Suprapubic skin (tissue), 4 donors: ENCODE measurements at regions not wholly inside any gene's neighbourhood (a gene's known extent, or its start where the extent isn't known, plus 50 kb on each side); places are given as distances from the start of the nearest gene placed in this dataset.

Experiments
- DNase-seq, 2 donors: peaks; one replicate each; pipeline ENCODE4 v3.0.0-alpha.2; 2019; ENCODE audit warnings: low spot score in 2 of 2
- H3K27ac ChIP-seq: fragments of 200-600 bp; sonication (generic); one replicate; pipeline ENCODE4 v1.5.1; 2019
- H3K27me3 ChIP-seq: fragments of 200-600 bp; sonication (generic); one replicate; pipeline ENCODE4 v1.5.1; 2019
- H3K36me3 ChIP-seq: fragments of 200-600 bp; sonication (generic); one replicate; pipeline ENCODE4 v1.5.1; 2019
- H3K4me1 ChIP-seq: fragments of 200-600 bp; sonication (generic); one replicate; pipeline ENCODE4 v1.5.1; 2019
- H3K4me3 ChIP-seq: fragments of 200-600 bp; sonication (generic); one replicate; pipeline ENCODE4 v1.5.1; 2019; ENCODE audit warnings: mild to moderate bottlenecking
- H3K9me3 ChIP-seq: fragments of 200-600 bp; sonication (generic); one replicate; pipeline ENCODE4 v1.5.1; 2019
- EP300 ChIP-seq: sonication (generic); formaldehyde crosslinking; IDR thresholded peaks from one replicate; pipeline ENCODE4 v1.6.1; 2017; ENCODE audit warnings: antibody characterized with exemption
- POLR2A ChIP-seq, 2 donors: fragments of 450-650 bp; IDR thresholded peaks; one replicate each; pipeline ENCODE4 v1.6.1; 2017; ENCODE audit warnings: antibody characterized with exemption in 2 of 2, mild to moderate bottlenecking in 2 of 2, moderate library complexity in 2 of 2
- POLR2AphosphoS5 ChIP-seq, 3 donors: sonication (generic); formaldehyde crosslinking; IDR thresholded peaks; one replicate each; pipeline ENCODE4 v1.6.1; 2017; ENCODE audit warnings: antibody characterized with exemption in 3 of 3
- WGBS: methylation state at CpG from one replicate; pipeline ENCODE4 v1.1.5; 2018; 5-methylcytosine and 5-hydroxymethylcytosine counted together
- TF ChIP-seq, protein P1 (sequence below), 2 donors: fragments of 200-600 bp in 1 of 2; fragments of 450-650 bp in 1 of 2; sonication (generic) in 1 of 2; IDR thresholded peaks; one replicate each; pipeline ENCODE4 v1.5.1; 2016 to 2019; ENCODE audit warnings: antibody characterized with exemption in 2 of 2, mild to moderate bottlenecking in 1 of 2, moderate library complexity in 1 of 2

GRCh38 chr4:105014635-105015034 lies 132.0 kb upstream of the TET2 start:
- no peak overlapping the region for H3K4me3 ChIP-seq
- no peaks in the 10 kb centered on the region for H3K27me3 ChIP-seq
- H3K36me3 ChIP-seq, result no peaks in the 10 kb centered on the region
- WGBS, result 71% methylated on average over 4 of the region's 4 CpGs
- TF ChIP-seq POLR2A (IDR thresholded peaks at IDR 0.05) (no peak), EP300 (no peak), POLR2AphosphoS5 (IDR thresholded peaks at IDR 0.05) (no peak)
- TF ChIP-seq, protein P1, sequence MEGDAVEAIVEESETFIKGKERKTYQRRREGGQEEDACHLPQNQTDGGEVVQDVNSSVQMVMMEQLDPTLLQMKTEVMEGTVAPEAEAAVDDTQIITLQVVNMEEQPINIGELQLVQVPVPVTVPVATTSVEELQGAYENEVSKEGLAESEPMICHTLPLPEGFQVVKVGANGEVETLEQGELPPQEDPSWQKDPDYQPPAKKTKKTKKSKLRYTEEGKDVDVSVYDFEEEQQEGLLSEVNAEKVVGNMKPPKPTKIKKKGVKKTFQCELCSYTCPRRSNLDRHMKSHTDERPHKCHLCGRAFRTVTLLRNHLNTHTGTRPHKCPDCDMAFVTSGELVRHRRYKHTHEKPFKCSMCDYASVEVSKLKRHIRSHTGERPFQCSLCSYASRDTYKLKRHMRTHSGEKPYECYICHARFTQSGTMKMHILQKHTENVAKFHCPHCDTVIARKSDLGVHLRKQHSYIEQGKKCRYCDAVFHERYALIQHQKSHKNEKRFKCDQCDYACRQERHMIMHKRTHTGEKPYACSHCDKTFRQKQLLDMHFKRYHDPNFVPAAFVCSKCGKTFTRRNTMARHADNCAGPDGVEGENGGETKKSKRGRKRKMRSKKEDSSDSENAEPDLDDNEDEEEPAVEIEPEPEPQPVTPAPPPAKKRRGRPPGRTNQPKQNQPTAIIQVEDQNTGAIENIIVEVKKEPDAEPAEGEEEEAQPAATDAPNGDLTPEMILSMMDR (IDR thresholded peaks at IDR 0.05), result no peak
- no peaks in the 10 kb centered on the region for H3K4me1 ChIP-seq
- H3K9me3 ChIP-seq, result no peaks in the 10 kb centered on the region
- no peak overlapping the region for H3K27ac ChIP-seq
- DNase-seq, result no peak

DNA sequence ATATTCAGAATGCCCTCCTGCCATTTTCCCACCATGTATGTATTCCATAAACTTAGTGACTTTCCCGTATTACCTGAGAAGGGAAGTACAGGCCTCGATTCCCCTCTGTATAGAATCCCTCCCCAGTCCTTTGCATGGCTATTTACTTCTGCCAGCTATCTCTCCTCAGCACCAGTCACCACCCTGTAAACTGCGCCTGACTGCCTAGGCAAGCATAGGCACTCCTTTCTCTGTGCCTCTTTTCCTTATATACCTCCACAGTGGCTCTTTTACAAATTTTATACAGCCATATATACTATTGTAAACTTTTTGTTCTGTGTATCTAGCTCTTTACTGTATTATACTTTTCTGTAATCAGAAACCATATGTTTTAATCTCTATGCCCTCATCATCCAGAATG lies 130.9 kb upstream of the TET2 start:
- WGBS, result 89% methylated on average over 3 of the region's 3 CpGs
- TF ChIP-seq, protein P1 (IDR thresholded peaks at IDR 0.05), result no peak
- TF ChIP-seq EP300 (no peak), POLR2A (IDR thresholded peaks at IDR 0.05) (no peak), POLR2AphosphoS5 (IDR thresholded peaks at IDR 0.05) (no peak)
- no peak overlapping the region for H3K27ac ChIP-seq
- H3K36me3 ChIP-seq, result no peaks in the 10 kb centered on the region
- no peaks in the 10 kb centered on the region for H3K27me3 ChIP-seq
- no peak overlapping the region for H3K4me3 ChIP-seq
- no peaks in the 10 kb centered on the region for H3K9me3 ChIP-seq
- no peaks in the 10 kb centered on the region for H3K4me1 ChIP-seq
- DNase-seq, result no peak

GRCh38 chr4:105022811-105023667 lies 123.6 kb upstream of the TET2 start:
- H3K27me3 ChIP-seq, result no peaks in the 10 kb centered on the region
- 50% methylated on average over 6 of the region's 6 CpGs for WGBS
- no peak overlapping the region for H3K27ac ChIP-seq
- TF ChIP-seq POLR2A (IDR thresholded peaks at IDR 0.05) (no peak), EP300 (no peak), POLR2AphosphoS5 (IDR thresholded peaks at IDR 0.05) (no peak)
- TF ChIP-seq, protein P1 (IDR thresholded peaks at IDR 0.05), result no peak
- H3K36me3 ChIP-seq, result no peaks in the 10 kb centered on the region
- H3K4me3 ChIP-seq, result no peak overlapping the region
- DNase-seq, result no peak
- H3K9me3 ChIP-seq, result no peaks in the 10 kb centered on the region
- H3K4me1 ChIP-seq, result no peaks in the 10 kb centered on the region

GRCh38 chr4:105023668-105024055 lies 123.0 kb upstream of the TET2 start:
- H3K9me3 ChIP-seq, result no peaks in the 10 kb centered on the region
- no peak for DNase-seq
- H3K27ac ChIP-seq, result no peak overlapping the region
- H3K4me3 ChIP-seq, result no peak overlapping the region
- TF ChIP-seq, protein P1 (IDR thresholded peaks at IDR 0.05), result no peak
- TF ChIP-seq POLR2A (IDR thresholded peaks at IDR 0.05) (no peak), POLR2AphosphoS5 (IDR thresholded peaks at IDR 0.05) (no peak), EP300 (no peak)
- no peaks in the 10 kb centered on the region for H3K36me3 ChIP-seq
- H3K4me1 ChIP-seq, result no peaks in the 10 kb centered on the region
- no peaks in the 10 kb centered on the region for H3K27me3 ChIP-seq

DNA sequence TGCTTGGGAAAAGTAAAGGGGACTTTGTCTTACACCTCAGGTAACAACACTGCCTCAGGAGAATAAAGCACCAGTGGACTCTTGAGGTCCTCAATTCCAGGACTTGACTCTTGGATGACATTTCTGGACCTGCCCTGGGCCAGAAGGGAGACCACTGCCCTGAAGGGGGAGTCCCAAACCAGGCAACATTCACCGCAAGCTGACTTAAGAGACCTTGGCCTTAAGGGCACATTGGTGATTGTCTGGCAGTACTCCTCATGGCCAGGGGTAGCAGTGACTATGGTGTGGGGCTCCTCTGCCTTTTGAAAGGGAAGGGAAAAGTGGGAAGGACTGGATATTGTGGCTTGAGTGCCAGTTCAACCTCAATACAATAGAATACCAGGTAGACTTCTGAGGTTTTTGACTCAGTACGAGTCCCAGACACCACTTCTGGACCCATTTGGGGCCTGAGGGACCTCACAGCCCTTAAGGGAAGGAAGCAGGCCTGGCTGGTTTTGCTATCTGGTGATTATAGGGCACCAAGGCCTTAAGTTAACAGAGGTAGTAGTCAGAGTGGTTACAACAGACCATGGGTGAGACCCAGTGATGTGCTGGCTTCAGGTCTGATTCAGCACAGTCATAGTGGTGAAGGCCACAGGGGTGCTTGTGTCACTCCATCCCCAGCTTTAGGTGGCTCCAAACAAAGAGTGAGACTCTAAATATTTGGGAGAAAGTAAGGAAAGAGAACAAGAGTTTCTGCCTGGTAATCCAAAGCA lies 121.2 kb upstream of the TET2 start:
- Histone ChIP-seq H3K27me3 (no peaks in the 10 kb centered on the region), H3K27ac (no peak overlapping the region), H3K9me3 (no peaks in the 10 kb centered on the region), H3K4me3 (no peak overlapping the region), H3K4me1 (no peaks in the 10 kb centered on the region), H3K36me3 (no peaks in the 10 kb centered on the region)
- 96% methylated on average over 2 of the region's 2 CpGs for WGBS
- no peak for DNase-seq
- TF ChIP-seq, protein P1 (IDR thresholded peaks at IDR 0.05), result no peak
- TF ChIP-seq POLR2A (IDR thresholded peaks at IDR 0.05), result no peak
- no peak for TF ChIP-seq EP300
- TF ChIP-seq POLR2AphosphoS5 (IDR thresholded peaks at IDR 0.05), result no peak
